D721Med (cell line): ENCODE measurements at regions not wholly inside any gene's neighbourhood (a gene's known extent, or its start where the extent isn't known, plus 50 kb on each side); places are given as distances from the start of the nearest gene placed in this dataset.

ENCODE experiments used
- DNase-seq: peaks from one replicate; pipeline ENCODE4 v3.0.0; 2011; ENCODE audit warnings: low spot score; ENCODE audit not compliant: insufficient read length
- FAIRE-seq: peaks from 2 replicates; lab custom pipeline; 2011; peaks lifted over from hg19 to GRCh38; lab: Jason Lieb, UNC
- TF ChIP-seq, protein P1 (sequence below): IDR thresholded peaks from 2 replicates; pipeline ENCODE4 v1.5.1; 2012; ENCODE audit warnings: mild to moderate bottlenecking, control low read depth; ENCODE audit not compliant: insufficient read depth; ENCODE audit errors: missing control alignments

GRCh38 chr18:69291755-69292154 is 108.9 kb upstream of the DOK6 start:
- TF ChIP-seq, protein P1, sequence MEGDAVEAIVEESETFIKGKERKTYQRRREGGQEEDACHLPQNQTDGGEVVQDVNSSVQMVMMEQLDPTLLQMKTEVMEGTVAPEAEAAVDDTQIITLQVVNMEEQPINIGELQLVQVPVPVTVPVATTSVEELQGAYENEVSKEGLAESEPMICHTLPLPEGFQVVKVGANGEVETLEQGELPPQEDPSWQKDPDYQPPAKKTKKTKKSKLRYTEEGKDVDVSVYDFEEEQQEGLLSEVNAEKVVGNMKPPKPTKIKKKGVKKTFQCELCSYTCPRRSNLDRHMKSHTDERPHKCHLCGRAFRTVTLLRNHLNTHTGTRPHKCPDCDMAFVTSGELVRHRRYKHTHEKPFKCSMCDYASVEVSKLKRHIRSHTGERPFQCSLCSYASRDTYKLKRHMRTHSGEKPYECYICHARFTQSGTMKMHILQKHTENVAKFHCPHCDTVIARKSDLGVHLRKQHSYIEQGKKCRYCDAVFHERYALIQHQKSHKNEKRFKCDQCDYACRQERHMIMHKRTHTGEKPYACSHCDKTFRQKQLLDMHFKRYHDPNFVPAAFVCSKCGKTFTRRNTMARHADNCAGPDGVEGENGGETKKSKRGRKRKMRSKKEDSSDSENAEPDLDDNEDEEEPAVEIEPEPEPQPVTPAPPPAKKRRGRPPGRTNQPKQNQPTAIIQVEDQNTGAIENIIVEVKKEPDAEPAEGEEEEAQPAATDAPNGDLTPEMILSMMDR, result no peak
- FAIRE-seq (no peak), DNase-seq (no peak)

DNA sequence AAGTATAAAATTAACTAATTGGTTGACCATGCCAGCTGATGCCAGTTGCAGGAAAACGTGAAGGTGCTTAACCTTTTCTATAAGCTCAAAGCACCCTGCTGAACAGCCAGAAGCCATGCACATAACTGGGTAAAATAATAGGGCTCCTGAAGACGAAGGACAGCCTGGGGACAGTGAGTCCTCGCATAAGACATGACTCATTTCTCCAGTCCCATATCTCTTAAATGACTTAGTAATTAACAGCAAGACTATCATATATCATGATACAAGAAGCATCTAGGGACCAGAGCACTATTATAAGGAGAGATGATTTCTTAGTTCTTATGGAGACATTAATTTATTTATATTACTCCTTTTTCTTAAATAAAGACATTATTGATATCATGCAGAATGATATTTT is 100.5 kb upstream of the DOK6 start:
- TF ChIP-seq, protein P1, result no peak
- DNase-seq (no peak), FAIRE-seq (no peak)

DNA sequence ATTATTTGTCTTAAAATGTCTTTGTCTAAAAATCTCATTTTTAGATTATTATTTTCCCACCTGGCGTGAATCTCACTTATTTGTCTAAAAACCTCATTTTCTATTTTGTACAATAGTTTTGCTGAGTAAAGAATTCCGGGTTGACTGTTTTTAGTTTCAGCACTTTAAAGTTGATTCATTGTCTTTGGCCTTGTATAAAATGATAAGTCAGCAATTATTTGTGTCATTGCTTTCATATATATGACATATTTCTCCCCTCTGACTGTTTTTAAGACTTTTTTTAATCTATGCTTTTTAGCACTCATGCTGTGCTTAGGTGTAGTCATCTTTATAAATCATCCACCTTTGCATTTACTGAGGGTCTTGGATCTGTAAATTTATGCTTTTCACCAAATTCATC is 92.1 kb upstream of the DOK6 start:
- DNase-seq (no peak), FAIRE-seq (peak; percentile 99)
- TF ChIP-seq, protein P1, result no peak

DNA sequence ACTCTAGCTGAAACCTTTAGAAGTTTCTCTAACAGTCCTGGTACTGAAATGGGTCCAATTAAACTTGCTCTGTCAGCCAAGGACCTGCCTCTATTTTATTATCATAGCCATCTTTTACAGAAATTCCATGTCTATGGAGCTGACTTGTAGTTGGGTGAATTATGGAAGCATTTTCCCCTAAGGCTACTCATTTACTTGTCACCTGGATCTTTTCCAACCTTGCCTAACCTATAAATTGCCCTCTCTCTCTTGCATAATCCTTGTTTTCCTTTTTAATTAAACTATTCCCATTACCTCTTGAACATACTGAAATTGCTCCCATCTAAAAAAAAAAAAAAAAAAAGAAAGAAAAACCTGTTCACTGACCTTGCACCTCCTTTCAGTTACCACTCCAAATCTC is 74.6 kb upstream of the DOK6 start:
- DNase-seq (no peak), FAIRE-seq (no peak)
- TF ChIP-seq, protein P1, result no peak

GRCh38 chr18:69328086-69328485 is 72.6 kb upstream of the DOK6 start:
- FAIRE-seq (no peak), DNase-seq (no peak)
- TF ChIP-seq, protein P1, result no peak

GRCh38 chr18:69330385-69331005 is 70.2 kb upstream of the DOK6 start:
- TF ChIP-seq, protein P1, result no peak
- FAIRE-seq (peak; percentile 100), DNase-seq (no peak)

- TF ChIP-seq, protein P1, result no peak
- no peak for FAIRE-seq
- DNase-seq, result no peak
These were observed 50.6 kb upstream of the DOK6 start for GRCh38 chr18:69349912-69350597.
